ENCODE measurements at regions not wholly inside any gene's neighbourhood (a gene's known extent, or its start where the extent isn't known, plus 50 kb on each side); places are given as distances from the start of the nearest gene placed in this dataset.

DNA sequence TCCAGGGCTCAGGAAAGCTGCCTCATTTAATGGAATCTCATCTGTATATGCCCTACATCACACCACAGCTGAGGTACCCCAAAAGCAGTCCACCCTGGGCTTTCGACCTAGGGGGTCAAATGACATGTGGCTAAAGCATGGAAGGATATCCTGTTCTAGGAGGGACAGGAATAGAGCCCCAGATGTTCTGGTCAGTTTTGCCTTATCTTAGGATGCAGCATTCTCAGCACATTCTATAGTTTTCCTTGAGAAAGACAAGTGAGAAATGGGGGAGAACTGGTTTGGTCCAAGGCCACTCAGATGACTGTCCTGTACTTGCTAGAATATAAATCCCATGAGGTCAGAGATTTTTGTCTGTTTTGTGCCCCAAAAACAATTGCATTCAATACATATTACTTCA is 688.0 kb upstream of the ZEB2 start:
- TF ChIP-seq, protein P1, sequence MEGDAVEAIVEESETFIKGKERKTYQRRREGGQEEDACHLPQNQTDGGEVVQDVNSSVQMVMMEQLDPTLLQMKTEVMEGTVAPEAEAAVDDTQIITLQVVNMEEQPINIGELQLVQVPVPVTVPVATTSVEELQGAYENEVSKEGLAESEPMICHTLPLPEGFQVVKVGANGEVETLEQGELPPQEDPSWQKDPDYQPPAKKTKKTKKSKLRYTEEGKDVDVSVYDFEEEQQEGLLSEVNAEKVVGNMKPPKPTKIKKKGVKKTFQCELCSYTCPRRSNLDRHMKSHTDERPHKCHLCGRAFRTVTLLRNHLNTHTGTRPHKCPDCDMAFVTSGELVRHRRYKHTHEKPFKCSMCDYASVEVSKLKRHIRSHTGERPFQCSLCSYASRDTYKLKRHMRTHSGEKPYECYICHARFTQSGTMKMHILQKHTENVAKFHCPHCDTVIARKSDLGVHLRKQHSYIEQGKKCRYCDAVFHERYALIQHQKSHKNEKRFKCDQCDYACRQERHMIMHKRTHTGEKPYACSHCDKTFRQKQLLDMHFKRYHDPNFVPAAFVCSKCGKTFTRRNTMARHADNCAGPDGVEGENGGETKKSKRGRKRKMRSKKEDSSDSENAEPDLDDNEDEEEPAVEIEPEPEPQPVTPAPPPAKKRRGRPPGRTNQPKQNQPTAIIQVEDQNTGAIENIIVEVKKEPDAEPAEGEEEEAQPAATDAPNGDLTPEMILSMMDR (conservative IDR thresholded peaks at IDR 0.05): no peak
- TF ChIP-seq EZH2 (IDR thresholded peaks at IDR 0.05; ENCODE audit: low read depth): no peak
